HG03565 (cell line): ENCODE measurements at regions not wholly inside any gene's neighbourhood (a gene's known extent, or its start where the extent isn't known, plus 50 kb on each side); places are given as distances from the start of the nearest gene placed in this dataset.

ENCODE experiments used
- ATAC-seq: cut with Tn5 transposase; IDR thresholded peaks from one replicate; pipeline ENCODE4 v1.9.1; 2021; ENCODE audit warnings: mild to moderate bottlenecking, moderate library complexity; ENCODE audit not compliant: unreplicated experiment

GRCh38 chr5:156164306-156164705 is 162.7 kb upstream of the SGCD start:
- no peak for ATAC-seq

DNA sequence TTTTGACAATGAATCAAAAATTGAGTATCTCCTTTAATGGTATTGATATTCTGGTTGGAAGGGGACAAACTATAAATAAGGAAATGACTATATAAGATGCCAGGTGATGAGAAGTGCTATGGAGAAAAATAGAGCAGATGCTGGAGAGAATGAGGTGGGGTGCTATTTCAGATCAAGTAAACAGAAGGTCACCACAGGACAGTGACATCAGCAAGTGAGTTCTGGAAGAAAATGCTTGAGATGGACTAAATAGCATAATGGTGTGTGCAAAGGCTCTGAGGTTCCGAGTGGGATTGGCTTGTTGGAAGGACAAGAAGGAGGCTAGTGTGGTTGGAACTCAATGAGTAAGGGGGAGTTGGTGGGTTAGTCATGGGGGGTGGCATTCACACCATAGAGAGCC is 157.5 kb upstream of the SGCD start:
- no peak for ATAC-seq

- ATAC-seq, result no peak
Observed at GRCh38 chr5:156170351-156170961, 156.5 kb upstream of the SGCD start.

- ATAC-seq, result no peak
Observed at GRCh38 chr5:156174225-156174624, 152.7 kb upstream of the SGCD start.

DNA sequence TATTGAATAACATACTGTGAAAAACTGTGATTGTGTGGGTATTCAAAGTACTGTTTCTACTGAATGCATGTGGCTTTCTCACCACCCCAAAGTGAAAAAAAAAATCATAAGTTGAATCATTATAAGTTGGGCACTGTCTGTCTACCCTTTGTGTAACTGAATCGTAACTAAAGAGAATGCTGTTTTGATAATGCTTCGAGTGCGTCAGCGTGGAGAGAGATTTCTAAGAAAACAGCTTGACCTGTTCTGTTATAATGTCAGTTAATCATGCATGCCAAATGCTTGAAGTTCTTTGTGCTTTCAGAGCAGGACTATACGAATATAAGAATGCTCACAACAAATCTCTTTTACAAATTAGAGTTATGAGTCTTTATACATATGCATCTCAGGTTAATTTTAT is 148.8 kb upstream of the SGCD start:
- no peak for ATAC-seq

DNA sequence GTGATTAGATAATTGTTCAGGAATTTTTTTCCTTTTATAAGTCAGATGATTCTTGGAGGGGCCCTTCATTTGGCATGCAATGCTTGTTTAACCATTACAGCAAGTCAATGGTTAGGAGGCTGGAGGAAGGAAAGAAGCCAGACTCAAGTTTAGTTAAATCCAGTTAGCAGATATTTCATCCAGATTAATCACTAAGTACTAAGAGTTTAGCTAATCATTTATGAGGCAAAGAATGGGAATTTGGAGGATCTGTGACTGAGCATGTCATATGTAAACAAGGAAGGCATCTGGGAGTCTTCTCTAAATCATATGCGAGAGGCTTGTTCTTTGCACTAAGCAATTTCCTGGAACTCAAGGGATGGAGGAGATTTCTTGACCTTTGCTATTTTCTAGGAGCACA is 145.3 kb upstream of the SGCD start:
- no peak for ATAC-seq

- ATAC-seq, result no peak
Observed at GRCh38 chr5:156182174-156182967, 144.6 kb upstream of the SGCD start.

DNA sequence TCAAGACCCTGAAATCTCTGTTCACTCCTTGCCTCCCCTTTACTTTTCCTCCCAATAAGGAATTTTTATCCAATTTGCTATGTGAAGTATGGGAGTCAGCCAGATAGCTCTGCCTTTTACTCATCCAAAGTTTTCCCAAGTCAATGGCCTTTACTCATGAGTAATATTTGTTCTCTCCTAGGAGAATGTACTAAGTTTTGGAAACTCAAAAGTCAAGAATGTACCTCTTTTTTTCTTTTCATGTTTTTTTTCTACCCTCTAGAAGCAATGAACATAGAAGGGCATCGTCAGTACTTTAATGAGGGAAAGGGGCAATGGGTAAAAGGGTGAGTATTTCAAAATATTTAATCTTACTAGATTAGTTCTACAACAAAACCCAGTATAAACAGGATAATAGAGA is 140.2 kb upstream of the SGCD start:
- ATAC-seq, result no peak

- ATAC-seq, result no peak
Observed at GRCh38 chr5:156188016-156188415, 138.9 kb upstream of the SGCD start.

GRCh38 chr5:156189628-156190027 is 137.3 kb upstream of the SGCD start:
- ATAC-seq, result no peak

- ATAC-seq, result no peak
Observed at GRCh38 chr5:156191547-156191946, 135.4 kb upstream of the SGCD start.

GRCh38 chr5:156197042-156197635 is 129.8 kb upstream of the SGCD start:
- no peak for ATAC-seq

DNA sequence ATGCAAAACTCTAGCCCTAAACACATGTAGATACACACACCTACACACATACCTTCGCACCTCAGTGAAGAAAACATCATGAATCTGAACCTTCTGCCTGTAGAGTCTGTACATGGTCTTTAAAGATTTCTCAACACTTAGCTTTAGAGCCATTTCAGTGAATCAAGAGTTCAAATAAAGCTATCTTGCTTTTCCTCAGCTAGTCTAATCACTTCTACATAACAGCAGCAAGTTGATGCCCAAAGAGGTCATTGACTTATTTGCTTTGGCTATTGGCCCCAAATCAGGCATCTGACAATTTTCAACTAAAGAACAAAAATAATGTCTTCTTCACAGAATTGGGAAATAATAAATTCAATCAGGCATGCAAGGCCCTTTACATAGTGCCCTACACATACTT is 127.9 kb upstream of the SGCD start:
- no peak for ATAC-seq

DNA sequence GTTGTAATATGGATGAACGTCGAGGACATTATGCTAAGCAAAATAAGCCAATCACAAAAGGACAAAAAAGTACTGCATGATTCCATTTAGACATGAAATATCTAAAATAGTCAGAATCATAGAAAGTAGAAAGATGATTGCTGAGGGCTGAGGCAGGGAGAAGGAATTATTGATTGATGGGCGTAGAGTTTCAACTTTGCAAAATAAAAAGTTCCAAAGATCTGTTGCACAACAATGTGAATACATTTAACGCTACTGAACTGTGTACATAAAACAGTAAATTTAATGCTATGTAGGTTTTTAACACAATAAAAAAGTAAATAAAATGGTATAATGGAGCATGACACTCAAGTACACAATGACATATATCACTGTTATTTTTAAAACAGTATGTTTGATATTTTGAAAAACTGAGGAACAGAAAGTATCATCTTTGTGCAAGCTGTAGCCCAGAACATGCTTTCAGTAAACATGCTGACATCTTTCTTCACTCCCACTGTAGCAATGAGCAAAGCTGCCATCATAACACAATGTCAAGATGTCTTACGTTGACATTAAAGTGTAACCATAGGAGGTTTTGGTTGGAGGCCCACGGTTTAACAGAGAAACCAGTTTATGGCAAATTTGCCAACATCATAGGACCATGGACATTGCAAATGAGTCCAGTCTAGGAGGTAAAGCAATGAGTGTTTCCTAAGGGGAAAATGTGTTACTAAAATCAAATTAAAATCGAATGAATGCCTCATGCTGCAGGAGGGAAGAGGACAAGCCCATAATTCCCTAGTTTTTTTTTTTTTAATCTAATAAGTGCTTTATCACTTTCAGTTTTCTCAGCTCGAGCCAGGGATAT is 125.8 kb upstream of the SGCD start:
- no peak for ATAC-seq

DNA sequence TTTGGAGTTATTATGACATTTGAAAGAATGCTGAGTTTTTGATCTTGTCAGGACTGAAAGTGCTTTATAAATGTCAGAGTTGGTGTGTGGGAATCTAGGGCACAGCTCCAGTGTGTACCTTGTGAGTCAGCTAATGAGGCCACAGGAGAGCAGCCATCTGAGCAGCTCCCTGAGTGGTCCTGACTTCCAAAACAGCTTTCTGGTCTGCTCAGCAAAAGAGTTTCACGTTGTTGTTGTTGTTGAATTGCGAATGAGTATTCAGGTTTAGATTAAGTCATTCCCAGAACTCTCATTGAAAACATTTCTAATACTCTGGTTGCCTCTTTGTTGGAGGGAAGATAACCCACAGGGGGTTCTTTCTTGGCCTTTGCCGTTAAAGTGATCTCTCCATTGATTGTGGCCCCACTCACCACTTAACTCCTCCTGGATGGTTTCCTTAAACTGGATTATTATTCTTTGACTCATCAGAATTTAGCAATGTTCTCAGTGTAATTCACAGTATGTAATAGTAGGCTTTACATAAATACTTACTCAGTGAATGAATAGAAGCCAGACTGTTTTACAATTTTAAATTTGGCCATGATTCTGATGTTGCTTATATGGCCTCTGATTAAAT is 125.1 kb upstream of the SGCD start:
- no peak for ATAC-seq

DNA sequence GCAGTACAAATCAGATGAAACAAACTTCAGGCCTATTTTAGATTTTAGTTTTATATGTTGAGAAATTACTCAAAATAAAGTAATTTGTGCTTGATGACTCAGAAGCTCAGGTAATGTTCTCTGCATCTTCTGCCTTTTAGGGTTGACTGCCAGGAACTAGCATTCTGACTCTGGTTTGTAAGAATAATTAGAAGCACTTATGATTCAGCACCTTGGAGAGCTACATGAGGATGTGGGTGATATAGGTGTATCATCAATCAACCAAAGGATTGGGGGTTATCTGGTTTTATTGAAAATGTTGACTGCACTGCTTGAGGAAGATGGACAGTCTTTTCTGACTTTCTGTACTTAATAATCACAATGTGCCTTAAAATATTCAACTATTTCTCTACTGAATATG is 118.7 kb upstream of the SGCD start:
- ATAC-seq, result no peak

- no peak for ATAC-seq
Observed at GRCh38 chr5:156218367-156219158, 108.4 kb upstream of the SGCD start.

DNA sequence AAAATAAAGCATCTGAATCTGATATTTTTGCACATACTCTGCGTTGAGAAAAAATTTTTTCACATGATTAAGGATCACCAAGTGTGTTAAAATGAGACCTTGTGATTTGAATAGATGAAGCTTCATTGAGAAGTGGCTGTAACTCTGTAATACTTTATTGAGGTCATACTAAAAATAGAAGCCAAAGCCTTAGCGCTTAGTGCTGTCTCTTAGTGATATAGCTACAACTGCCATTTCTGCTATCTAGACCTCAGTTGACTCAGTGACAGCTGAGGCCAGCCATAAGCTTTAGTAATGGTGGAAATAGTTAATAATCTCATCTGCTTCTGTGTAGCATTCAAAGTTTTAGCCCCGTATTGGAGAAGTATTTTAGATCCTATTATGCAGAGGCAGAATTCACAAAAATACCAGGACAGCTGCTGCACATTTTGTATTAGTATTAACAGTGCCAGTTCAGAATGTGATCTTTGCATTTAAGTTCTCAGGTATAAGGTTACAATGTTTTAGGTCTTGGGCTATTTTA is 107.4 kb upstream of the SGCD start:
- ATAC-seq, result no peak

GRCh38 chr5:156221816-156222215 is 105.1 kb upstream of the SGCD start:
- ATAC-seq, result no peak

DNA sequence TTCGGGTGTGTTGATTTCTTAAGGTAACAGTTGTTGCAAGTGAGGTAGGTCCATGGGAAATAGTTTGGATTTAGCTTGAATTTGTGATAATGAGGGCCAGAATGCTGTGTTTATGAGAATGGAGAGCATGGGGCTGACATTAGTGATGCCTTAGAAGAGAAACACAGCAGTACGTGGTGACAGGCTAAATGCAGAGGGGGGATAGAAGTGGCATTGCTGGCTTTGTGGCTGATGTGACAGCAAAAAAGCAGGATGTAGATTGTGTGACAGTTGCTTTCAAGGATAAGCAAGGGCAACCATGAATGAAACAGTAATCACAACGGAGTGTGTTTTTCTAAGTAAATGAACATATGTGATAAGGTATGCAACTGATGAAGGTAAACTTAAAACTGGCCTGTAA is 103.4 kb upstream of the SGCD start:
- ATAC-seq, result no peak
